MCF 10A (cell line): ENCODE measurements at regions not wholly inside any gene's neighbourhood (a gene's known extent, or its start where the extent isn't known, plus 50 kb on each side); places are given as distances from the start of the nearest gene placed in this dataset.

Experiments used
- BruUV-seq: library from RNA; stranded (reverse); fragments of 400-500 nt; replicated peaks from 2 replicates; lab custom pipeline; 2021; lab: Mats Ljungman, UMichigan
- CTCF ChIA-PET: fragments of 300-600 bp; sonication (Branson Sonifier 250); formaldehyde crosslinking; extraction: SDS; loops from one replicate; lab custom pipeline; 2021; ENCODE audit warnings: antibody characterized with exemption, inconsistent platforms; lab: Yijun Ruan, JAX
- POLR2A ChIA-PET: fragments of 300-600, 350-650 bp; sonication (Branson Sonifier 250); formaldehyde crosslinking; extraction: SDS; loops from one replicate; lab custom pipeline; 2020; ENCODE audit warnings: antibody characterized with exemption, inconsistent platforms; lab: Yijun Ruan, JAX
- DNase-seq: peaks from one replicate; pipeline ENCODE4 v3.0.0-alpha.2; 2018; ENCODE audit not compliant: unreplicated experiment
- H3K27ac Mint-ChIP-seq: one replicate; pipeline ENCODE4 v1.8.0; 2022; ENCODE audit warnings: mild to moderate bottlenecking, low read depth, mixed read lengths; ENCODE audit not compliant: unreplicated experiment
- H3K27me3 Mint-ChIP-seq: one replicate; pipeline ENCODE4 v1.8.0; 2022; ENCODE audit warnings: mixed read lengths; ENCODE audit not compliant: insufficient read depth, unreplicated experiment
- H3K36me3 Mint-ChIP-seq: one replicate; pipeline ENCODE4 v1.8.0; 2022; ENCODE audit warnings: mild to moderate bottlenecking, moderate library complexity, mixed read lengths; ENCODE audit not compliant: insufficient read depth, unreplicated experiment
- H3K4me1 Mint-ChIP-seq: one replicate; pipeline ENCODE4 v1.8.0; 2022; ENCODE audit warnings: mixed read lengths; ENCODE audit not compliant: insufficient read depth, unreplicated experiment
- H3K4me3 Mint-ChIP-seq: one replicate; pipeline ENCODE4 v1.8.0; 2022; ENCODE audit warnings: mild to moderate bottlenecking, moderate library complexity, mixed read lengths; ENCODE audit not compliant: unreplicated experiment
- H3K9me3 Mint-ChIP-seq: one replicate; pipeline ENCODE4 v1.8.0; 2022; ENCODE audit warnings: mixed read lengths; ENCODE audit not compliant: unreplicated experiment
- CTCF ChIP-seq: fragments of 200-600 bp; IDR thresholded peaks from one replicate; pipeline ENCODE4 v1.8.0; 2022; ENCODE audit warnings: antibody characterized with exemption, mild to moderate bottlenecking; ENCODE audit not compliant: unreplicated experiment
- intact Hi-C: fragments of 100-400 bp; cut with micrococcal nuclease; formaldehyde crosslinking; loops from 2 replicates; pipeline ENCODE4 v1.14.1; 2022

GRCh38 chr4:92253550-92253949 is 50.2 kb upstream of the GRID2 start:
- ChIA-PET POLR2A (no interaction called here), CTCF (no interaction called here)
- H3K4me3 Mint-ChIP-seq = no peak overlapping the region
- no peaks in the 10 kb centered on the region for H3K27me3 Mint-ChIP-seq
- H3K27ac Mint-ChIP-seq = no peak overlapping the region
- BruUV-seq = no TSS peak
- no peaks in the 10 kb centered on the region for H3K36me3 Mint-ChIP-seq
- no peaks in the 10 kb centered on the region for H3K9me3 Mint-ChIP-seq
- no peak for DNase-seq
- TF ChIP-seq CTCF = no peak
- H3K4me1 Mint-ChIP-seq = no peaks in the 10 kb centered on the region
- intact Hi-C loops = no loop called here
